ENCODE measurements at regions not wholly inside any gene's neighbourhood (a gene's known extent, or its start where the extent isn't known, plus 50 kb on each side); places are given as distances from the start of the nearest gene placed in this dataset.
A peak's percentile ranks its signal among the peaks of the same experiment; 100 is the strongest.
"Not testable (repeated sequence)": the region's sequence is repeated elsewhere in the genome, so short reads cannot be mapped to it uniquely, and the experiment has no call there.

DNA sequence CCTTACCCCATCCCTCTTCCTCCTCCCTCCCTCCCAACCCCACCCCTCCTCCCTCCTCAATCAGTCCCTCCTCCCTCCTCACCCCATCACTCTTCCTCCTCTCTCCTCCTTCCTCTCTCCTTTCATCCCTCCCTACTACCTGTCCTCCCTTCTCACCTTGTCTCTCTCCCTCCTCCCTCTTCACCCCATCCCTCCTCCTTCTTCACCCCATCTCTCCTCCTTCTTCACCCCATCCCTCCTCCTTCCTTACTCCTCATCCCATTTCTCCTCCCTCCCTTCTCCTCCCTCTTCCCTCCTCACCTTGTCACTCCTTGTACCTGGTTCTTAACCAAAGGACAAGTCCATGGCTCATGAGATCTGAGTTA is 222.4 kb downstream of the TTLL2 start:
- DNase-seq, result no peak

DNA sequence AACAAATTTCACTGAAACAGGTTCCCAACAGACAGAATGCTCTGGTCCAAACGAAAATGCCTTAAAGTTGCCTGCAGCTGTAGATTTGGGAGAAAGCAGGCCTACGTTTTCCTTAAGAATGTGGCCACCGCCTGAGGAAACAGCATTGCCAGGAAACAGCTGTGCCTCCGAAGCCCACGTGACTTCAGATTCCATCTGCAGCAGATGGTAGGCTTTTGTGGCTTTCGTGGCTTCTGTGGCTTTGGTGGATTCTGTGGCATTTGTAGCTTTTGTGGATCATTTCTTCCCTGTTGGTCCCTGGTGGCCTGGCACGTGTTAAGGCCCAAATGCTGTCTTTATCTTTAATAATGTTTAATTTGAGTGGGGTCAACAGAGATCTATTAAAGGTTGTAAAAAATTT is 222.9 kb downstream of the TTLL2 start:
- DNase-seq, result peak; percentile 31

DNA sequence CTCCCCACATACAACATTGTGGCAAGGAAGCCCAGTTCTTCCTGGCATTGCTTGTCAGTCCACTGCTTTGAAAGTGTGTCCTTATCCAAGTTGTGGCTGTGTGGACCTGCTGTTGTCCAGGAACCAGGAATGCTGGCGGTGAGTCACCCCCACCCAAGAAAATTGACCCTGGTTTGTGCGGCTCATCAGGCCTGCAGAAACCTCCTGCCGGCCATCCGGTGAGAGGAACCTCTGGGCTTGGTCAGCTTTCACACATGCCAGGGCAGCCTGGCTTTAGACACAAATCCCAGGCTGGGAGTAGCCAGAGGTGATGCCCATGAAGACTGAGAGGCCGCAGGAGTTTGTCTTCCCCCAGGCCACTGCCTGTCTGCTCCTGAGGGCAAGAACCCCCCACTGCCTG is 223.6 kb downstream of the TTLL2 start:
- no peak for DNase-seq

DNA sequence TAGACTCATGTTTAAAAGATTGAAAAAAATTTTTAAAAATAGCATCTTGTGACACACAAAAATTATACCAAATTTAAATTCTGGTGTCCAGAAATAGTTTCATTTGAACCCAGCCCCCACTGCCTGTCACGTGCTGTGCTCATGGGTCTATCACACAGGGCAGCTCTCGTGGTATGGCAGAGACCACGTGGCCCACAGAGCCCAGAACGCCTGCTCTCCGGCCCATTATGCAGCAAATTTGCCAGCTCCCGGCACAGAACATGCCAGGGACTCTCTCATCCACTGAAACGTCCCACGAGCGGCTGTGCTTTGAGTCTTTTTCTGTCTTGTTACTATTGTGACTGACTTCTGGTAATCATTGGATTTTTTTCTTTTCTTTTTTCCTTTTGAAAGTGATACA is 224.3 kb downstream of the TTLL2 start:
- DNase-seq, result no peak

DNA sequence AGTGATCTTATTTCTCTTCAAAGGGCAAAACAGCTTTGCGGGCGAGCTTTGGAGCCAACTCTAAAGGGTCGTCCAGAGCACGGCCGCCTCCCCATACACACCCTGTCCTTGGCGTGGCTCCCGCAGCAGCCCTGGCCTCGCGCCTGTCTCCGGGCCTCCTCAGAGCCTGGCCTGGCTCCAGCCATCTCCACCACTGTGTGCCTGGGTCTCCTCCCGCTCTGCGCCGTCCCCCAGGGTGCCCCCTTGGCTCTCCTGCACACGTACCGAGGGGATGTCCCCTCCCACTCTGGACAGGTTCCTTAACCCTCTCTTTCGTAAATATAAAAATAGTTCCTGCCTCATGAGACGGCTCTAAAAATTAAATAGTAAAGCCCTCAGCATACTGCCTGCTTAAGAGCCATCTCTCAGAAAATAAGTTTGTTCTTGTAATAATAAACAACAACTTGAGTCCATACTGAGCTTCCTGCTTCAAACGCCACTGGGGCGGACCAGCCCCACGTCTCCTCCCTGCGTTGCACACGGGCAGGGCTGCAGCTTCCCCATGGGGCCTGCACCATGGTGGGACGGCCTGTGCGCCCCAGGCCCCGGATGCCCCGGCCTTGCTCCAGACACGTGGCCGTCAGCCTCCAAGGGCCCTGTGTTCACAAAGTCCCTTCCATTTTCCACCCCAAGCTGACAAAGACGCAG is 226.2 kb downstream of the TTLL2 start:
- DNase-seq, result peak; percentile 87

DNA sequence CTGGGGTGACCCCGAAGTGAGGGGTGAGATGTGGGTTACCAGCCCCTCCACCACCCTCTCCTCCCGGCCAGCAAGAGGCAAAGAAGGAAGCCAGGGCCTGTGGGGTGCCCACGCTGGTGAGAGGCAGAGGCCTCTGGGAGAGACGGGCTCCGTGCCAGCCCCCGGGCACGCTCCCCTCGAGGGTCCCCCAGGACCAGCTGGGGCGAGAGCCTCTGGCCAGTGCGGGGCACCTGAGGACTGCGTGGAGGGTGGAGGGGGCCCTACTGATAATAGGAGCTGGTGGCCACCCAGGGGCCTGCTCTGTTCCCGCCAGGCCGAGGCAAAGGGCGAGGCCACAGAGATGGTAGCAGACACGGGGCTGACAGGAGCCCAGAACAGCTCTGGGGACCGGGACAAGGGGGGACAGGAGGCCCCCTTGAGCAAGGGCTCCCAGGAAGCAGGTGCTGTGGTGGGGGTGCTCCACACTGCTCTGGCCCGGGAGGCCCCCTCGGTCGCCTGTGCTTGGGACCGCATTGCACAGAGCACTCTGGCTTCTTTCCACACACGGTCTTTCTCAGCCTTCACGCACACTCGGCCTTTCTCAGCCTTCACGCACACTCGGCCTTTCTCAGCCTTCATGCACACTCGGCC is 226.9 kb downstream of the TTLL2 start:
- no peak for DNase-seq

DNA sequence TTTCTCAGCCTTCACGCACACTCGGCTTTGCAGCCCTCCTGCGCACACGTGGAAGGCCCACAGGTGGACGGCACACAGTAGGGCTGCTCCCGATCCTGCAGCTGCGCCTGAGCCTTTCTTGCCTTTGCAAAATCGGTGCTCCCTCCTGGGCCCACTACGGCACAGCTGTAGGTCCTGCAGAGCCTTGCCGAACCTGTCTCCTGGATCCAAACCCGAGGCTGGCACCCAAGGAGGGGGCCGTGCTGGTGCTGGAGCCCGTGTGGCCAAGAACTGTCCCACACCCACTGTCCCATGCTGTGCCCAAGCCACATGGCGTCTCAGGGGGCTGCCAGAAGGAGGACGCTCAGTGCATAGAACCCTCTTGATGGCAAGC is 227.4 kb downstream of the TTLL2 start:
- no peak for DNase-seq

DNA sequence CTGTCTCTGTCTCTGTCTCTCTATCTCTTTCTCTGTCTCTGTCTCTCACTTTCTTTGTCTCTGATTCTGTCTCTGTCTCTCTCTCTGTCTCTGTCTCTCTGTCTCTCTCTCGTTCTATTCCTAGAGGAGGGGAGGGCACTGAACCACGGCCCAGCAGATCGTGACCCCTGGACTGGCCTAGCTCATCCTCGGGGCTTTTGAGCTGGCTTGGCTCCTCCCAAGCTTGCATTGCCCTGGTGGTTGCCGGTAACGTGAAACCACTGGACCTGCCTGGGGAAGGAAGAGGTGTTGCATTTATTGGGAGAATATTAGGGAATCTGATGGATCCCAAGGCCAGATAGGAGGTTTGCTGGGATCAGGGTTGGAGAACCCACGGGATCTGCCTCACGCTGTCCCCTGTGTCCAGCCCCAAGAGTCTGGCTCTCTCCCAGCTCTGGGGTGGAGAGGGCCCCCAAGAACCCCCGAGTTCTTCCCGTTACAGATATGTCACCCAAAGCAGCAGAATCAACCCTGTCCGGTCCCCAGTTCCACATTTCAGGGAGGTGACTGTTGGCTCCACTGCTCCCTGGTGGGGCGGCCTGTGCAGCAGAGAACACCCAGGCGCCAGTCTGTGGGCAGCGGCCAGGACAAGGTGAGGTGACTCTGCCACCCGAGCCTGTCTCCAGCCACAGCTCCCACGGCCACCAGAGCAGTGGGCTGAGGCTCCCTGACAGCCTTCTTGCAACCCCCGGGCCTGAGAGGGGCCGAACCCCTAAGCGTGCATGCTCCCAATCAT is 228.3 kb downstream of the TTLL2 start:
- DNase-seq, result no peak

DNA sequence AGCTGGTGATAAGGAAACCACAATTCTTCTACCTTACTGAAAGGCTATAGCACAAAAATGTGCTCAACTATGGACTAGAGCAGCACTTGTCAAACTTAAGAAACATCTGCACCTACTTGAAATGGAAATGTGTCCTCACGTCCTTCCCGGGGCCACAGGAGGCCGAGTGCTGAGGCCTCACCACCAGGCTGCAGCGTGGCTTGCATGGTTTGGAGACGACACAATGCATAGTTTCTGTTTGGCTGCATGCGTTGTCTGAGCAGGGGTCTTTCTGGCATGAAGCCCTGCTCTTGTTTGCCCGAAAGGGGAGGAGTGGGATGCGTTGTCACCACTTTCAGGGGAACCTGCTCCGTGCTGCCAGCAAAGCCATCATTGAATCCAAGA is 228.8 kb downstream of the TTLL2 start:
- no peak for DNase-seq

DNA sequence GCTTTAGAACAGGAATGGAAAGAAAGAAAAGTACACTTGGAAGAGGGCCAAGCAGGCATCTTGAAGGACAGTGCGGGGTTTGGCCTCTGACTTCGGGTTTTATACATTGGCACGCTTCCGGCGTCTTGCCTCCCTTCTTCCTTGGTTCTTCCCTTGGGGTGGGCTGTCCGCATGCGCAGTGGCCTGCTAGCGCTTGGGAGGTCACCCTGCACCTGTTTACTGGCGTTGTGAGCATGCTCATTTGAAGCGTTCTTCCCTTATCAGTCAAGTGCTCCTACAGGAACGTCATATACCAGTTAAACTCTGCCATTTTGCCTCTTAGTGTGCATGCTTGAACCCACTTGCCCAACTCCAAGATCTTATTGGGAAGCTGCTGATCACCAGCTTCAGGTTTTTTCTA is 230.0 kb downstream of the TTLL2 start:
- DNase-seq, result no peak

DNA sequence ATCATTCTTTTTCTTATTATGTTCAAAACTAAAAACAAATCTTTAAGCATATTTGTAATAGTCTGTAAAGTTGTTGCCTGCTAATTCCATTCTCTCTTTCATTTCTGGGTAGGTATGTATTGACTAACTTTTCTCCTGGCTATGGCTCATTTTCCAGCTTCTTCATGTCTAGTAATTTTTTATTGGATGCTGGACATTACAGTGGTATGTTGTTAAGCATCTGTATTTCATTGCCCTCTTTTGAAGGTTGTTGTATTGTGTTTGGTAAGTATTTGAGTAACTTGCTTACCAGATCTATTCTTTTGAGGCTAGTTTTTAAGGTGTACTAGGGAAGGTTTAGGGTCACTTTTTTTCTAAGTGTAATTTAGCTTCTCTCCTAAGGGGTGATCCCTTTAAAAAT is 230.9 kb downstream of the TTLL2 start:
- DNase-seq, result no peak

DNA sequence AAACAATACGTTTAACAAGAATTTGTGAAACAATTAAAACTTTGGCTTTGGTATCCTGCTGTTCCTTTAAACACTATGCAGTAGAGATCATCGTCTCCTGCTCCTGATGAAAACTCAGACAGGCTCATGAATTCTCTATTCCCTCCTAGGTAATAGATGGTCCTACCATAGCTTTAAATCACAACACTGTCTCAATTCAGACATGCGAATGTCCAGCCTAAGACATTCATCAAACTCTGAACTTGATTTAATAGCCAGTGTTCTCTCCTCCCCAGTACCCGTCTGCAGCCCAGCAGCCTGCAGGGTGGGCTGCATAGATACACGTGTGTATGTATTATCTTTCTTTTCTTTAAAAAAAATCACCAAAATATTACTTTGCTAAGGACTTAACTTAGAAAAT is 232.8 kb downstream of the TTLL2 start:
- no peak for DNase-seq

DNA sequence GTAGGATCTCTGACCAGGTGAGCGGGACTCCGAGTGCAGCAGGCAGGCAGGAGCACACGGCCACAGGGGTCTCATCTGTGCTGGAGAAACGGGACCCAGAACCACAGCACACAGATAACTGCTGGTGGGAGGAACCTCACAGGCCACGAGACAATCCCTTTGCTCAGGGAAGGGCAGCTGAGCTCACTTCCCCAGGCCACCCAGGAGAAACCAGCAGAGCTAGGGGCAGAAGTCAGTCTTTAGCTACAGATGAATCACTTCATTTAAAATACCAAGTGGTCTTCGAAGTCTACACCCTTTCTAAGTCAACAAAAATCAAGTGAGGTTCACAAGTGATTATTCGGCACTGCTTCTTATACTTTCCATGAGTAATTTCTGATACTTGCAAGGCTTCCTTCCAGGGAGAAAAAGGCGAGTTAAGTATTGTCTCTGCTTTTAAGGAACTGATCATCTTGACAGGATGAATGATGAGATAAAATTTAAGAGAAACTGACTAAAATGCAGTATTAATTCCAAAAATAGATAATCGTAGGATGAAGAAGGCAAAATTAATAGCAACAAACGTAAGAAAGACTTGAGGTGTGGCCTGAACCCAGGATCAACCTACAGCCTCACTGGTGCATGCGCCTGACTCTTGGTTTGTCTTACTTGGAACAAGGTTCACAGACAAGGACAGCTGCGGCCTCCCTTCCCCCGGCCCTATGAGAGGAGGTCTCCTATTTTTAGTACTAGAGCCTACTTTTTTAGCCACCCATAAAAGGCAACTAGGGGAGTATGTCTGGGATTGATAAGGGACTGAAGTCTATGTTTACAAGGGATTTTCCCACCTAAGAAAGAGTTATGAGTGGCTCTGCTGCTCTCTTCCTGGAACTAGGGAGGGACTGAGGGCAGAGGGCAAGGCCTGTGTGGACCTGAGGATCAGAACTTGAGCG is 233.6 kb downstream of the TTLL2 start:
- no peak for DNase-seq

DNA sequence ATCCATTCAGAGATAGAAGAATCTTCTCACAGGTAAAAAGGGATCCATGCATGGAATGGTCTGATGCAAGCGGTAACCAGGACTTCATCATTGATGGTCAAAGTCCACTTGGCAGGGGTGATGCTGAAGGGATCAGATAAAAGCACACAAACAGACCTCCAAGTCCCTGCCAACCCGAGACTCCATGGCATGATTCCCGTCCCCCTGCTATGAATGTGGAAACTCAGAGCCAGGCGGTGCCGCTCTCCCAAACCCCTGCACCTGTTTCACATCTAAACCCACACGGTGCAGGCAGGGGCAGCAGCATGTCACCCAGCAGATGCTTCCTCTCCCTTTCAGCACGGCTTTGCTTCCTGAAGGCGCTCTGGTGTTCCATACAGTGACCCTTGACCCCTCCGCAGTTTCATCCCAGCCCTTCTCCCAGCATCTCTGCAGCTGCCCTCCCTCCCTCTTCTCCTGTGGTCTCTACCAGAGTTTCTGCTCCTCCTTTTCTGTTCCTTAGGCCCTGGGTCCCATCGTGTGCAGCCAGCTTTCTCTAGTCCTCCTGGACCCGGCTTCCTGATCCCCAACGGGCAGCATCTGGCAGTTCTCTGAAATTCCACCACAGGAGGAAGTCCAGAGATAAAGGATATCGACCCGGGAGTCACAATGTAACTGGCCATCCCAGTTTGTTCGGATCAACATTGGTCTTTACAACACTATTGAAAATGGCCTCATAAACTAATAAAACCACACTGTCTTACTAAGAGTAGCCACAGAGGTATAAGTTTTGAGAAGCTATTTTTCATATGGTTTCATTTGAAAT is 235.0 kb downstream of the TTLL2 start:
- no peak for DNase-seq

DNA sequence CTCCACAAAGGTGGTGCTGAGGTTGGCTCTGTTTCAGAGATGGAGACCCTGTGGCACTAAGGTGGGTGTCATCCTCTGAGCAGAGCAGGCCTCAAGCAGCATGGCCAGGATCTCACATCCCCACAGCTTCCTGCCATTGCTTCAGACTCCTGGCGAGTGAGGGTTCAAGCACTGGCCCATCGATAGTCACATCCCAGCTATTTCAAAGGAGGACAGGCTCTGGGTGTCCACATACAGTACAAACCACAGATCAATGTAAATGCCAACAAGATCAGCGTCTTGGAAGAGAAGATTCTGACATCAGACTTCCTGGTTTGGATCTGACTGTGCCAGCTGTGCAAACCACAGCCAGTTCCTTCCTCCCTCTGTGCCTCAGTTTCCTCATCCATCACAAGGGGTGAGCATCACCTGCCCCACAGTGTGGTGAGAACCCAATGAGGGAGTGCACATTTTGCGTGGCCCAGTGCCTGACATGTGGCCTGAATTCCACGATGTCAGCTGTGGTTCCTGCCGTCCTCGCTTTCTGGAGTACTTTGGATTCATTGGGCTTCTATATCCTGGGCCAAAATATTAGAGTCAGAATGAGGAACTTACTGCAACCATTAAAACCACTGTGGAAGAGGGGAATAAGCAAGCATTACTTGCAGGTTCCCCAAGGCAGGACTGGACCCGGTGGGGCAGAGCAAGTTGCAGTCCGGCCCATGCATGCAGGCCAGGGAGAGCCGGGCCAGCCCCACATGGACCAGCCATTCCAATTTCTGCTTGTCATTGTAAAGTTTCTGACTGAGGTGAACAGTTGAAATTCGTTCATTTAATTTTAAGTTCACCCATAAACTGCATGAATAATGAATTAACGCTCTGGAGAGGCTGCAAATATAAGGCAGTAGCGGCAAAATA is 236.0 kb downstream of the TTLL2 start:
- no peak for DNase-seq

DNA sequence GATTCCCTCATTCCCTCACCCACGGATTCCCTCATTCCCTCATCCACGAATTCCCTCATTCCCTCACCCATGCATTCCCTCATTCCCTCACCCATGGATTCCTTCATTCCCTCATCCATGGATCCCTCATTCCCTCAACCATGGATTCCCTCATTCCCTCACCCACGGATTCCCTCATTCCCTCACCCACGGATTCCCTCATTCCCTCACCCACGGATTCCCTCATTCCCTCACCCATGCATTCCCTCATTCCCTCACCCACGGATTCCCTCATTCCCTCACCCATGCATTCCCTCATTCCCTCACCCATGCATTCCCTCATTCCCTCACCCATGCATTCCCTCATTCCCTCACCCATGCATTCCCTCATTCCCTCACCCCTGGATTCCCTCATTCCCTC is 238.0 kb downstream of the TTLL2 start:
- not testable (repeated sequence) for DNase-seq

DNA sequence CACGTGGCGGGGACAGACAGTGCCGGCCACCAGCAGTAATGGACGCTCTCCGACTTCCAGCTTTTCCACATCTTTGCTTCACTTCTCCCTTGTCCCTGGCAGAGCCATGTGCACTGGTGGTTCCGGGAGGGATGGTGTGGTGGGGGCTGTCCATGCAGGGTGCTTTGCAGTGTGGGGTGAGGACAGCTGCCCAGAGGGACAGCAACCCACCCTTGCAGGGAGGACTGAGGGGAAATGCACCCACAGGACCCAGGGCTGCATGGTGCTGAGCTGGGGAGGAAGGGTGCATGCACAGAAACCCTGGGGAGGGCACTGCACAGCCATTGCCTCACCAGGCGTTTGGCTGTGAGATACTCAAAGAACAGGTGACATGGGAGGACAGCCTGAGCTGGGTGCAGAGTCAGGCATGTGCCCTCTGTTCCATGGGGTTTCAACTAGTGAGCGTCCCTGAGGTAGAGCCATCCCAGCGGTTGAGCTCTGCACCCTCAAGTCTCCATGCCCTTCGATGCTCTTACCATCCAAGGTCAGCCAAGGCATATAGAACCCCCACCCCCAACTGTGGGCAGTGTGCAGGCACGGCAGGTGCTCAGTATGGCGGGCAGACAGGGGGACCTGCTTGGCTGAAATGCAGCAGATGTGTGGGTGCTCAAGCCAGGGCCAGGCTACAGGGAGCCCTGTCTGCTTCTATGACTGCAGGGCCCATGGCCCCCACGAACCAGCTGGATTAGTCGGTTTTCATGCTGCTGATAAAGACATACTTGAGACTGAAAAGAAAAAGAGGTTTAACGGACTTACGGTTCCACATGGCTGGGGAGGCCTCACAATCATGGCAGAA is 239.7 kb downstream of the TTLL2 start:
- no peak for DNase-seq

DNA sequence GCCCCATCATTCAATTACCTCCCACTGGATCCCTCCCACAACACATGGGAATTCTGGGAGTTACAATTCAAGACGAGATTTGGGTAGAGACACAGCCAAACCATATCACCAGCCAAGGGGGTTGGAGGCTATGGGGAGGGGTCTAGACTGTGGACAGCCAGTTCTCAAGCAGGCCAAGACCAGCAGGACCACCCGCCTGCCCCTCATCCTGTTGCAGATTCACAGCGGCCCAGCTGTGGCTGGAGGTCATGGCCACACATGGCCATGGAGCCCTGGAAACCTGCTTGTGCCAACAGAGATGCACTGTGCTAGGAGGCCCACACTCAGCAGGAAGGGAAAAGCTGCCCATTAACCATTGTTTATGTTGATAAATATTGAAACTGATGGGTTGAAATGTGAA is 240.5 kb downstream of the TTLL2 start:
- DNase-seq, result no peak

DNA sequence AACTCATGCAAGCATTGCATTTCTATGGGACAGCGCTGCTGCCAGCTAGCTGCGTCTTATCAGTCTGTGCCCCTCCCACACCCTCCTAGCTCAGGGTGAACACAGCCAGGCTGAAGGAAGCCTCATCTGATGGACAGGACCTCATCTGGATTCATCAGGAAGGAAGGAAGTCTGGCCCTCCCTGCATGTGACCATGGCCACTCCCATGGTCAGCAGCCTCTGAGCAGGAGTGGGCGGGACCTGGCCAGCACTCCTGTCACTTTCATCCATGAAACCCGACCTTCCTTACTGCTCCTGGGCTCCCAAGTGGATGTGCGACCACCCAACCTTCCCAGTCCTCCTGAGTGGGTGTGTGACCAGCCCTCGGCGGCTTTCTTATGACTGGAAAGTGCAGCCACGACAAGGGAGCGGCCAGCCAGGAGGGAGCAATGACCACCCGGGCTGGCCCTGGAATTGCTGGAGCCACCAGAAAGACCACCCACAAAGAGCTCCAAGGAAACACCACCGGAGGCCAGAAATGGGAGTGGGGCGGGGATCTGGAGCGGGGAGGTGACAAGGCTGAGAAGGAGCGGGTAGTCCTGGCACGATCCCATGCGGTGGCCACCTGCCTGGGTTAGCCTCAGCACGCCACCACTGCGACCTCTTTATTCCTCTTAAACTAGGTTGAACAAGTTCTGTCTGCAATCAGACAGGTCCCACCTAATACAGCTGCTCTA is 241.2 kb downstream of the TTLL2 start:
- DNase-seq, result no peak

Data from muscle of arm (tissue), 1 donor.